ENCODE measurements at regions not wholly inside any gene's neighbourhood (a gene's known extent, or its start where the extent isn't known, plus 50 kb on each side); places are given as distances from the start of the nearest gene placed in this dataset.

GRCh38 chr6:80872951-80873308 lies 766.5 kb downstream of the BCKDHB start:
- TF ChIP-seq POLR2A (IDR thresholded peaks at IDR 0.05; ENCODE audit: low read length) (no peak), SMC3 (IDR thresholded peaks at IDR 0.05) (no peak), CBX2 (IDR thresholded peaks at IDR 0.05; ENCODE audit: borderline replicate concordance, low read depth) (no peak), CTCF (IDR thresholded peaks at IDR 0.05) (no peak)
